HG03060 (cell line): ENCODE measurements at regions not wholly inside any gene's neighbourhood (a gene's known extent, or its start where the extent isn't known, plus 50 kb on each side); places are given as distances from the start of the nearest gene placed in this dataset.

Experiments used
- ATAC-seq: cut with Tn5 transposase; IDR thresholded peaks from one replicate; pipeline ENCODE4 v1.9.1; 2021; ENCODE audit warnings: low read depth, moderate number of reproducible peaks; ENCODE audit not compliant: unreplicated experiment

GRCh38 chr10:3365630-3366029 is 193.0 kb upstream of the PITRM1 start:
- ATAC-seq, result no peak

- ATAC-seq, result no peak
Observed at GRCh38 chr10:3364768-3365480, 192.3 kb upstream of the PITRM1 start.

- no peak for ATAC-seq
Observed at GRCh38 chr10:3363311-3364045, 190.9 kb upstream of the PITRM1 start.

- no peak for ATAC-seq
Observed at GRCh38 chr10:3362394-3362793, 189.8 kb upstream of the PITRM1 start.

- no peak for ATAC-seq
Observed at GRCh38 chr10:3361640-3362039, 189.1 kb upstream of the PITRM1 start.

- no peak for ATAC-seq
Observed at GRCh38 chr10:3357737-3358136, 185.2 kb upstream of the PITRM1 start.

GRCh38 chr10:3355536-3355935 is 183.0 kb upstream of the PITRM1 start:
- no peak for ATAC-seq

- ATAC-seq, result no peak
Observed at GRCh38 chr10:3354174-3354900, 181.8 kb upstream of the PITRM1 start.

- ATAC-seq, result no peak
Observed at GRCh38 chr10:3353235-3353634, 180.7 kb upstream of the PITRM1 start.

GRCh38 chr10:3350617-3351258 is 178.2 kb upstream of the PITRM1 start:
- no peak for ATAC-seq

- no peak for ATAC-seq
Observed at GRCh38 chr10:3350205-3350604, 177.6 kb upstream of the PITRM1 start.

GRCh38 chr10:3348564-3348963 is 176.0 kb upstream of the PITRM1 start:
- no peak for ATAC-seq

GRCh38 chr10:3347413-3348182 is 175.0 kb upstream of the PITRM1 start:
- ATAC-seq, result no peak

- ATAC-seq, result no peak
Observed at GRCh38 chr10:3346851-3347250, 174.3 kb upstream of the PITRM1 start.

- ATAC-seq, result no peak
Observed at GRCh38 chr10:3342771-3343170, 170.2 kb upstream of the PITRM1 start.

GRCh38 chr10:3340127-3340730 is 167.6 kb upstream of the PITRM1 start:
- ATAC-seq, result no peak

- no peak for ATAC-seq
Observed at GRCh38 chr10:3339531-3339950, 167.0 kb upstream of the PITRM1 start.

GRCh38 chr10:3339121-3339520 is 166.5 kb upstream of the PITRM1 start:
- ATAC-seq, result no peak

- ATAC-seq, result no peak
Observed at GRCh38 chr10:3337741-3338140, 165.2 kb upstream of the PITRM1 start.
